ENCODE measurements at regions not wholly inside any gene's neighbourhood (a gene's known extent, or its start where the extent isn't known, plus 50 kb on each side); places are given as distances from the start of the nearest gene placed in this dataset.

DNA sequence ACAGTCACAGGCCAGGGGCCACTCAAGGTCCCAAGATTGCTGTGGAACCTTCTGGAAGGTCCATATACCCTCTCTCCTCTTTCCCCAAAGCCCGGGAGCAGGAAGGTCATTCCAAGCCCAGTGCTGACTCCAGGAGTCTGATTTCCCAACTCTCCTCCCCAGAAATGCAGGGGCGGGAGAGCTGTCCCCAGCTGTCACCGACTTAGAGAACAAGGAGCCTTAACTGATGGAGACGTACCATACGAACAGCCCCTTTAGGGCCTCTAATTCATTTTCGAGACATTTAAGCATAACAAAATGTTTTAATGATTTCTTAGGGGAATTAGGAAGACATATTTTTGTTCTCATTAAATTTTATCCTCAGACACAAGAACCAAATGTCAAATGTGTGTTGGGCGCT is 99.2 kb downstream of the PHETA1 start:
- H3K36me3 Mint-ChIP-seq (ENCODE audit: unreplicated experiment): peaks cover 5% of the 10 kb centered on the region
- peaks cover 2% of the 10 kb centered on the region for H3K27me3 Mint-ChIP-seq (ENCODE audit: unreplicated experiment)
- TF ChIP-seq, protein P1, sequence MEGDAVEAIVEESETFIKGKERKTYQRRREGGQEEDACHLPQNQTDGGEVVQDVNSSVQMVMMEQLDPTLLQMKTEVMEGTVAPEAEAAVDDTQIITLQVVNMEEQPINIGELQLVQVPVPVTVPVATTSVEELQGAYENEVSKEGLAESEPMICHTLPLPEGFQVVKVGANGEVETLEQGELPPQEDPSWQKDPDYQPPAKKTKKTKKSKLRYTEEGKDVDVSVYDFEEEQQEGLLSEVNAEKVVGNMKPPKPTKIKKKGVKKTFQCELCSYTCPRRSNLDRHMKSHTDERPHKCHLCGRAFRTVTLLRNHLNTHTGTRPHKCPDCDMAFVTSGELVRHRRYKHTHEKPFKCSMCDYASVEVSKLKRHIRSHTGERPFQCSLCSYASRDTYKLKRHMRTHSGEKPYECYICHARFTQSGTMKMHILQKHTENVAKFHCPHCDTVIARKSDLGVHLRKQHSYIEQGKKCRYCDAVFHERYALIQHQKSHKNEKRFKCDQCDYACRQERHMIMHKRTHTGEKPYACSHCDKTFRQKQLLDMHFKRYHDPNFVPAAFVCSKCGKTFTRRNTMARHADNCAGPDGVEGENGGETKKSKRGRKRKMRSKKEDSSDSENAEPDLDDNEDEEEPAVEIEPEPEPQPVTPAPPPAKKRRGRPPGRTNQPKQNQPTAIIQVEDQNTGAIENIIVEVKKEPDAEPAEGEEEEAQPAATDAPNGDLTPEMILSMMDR (IDR thresholded peaks at IDR 0.05; ENCODE audit: partially characterized antibody, unreplicated experiment): no peak
- no peak overlapping the region for H3K27ac Mint-ChIP-seq (ENCODE audit: unreplicated experiment)
- no peaks in the 10 kb centered on the region for H3K9me3 Mint-ChIP-seq (ENCODE audit: unreplicated experiment)
- no peak overlapping the region for H3K4me3 Mint-ChIP-seq (ENCODE audit: unreplicated experiment)
- DNase-seq: no peak
- H3K4me1 Mint-ChIP-seq (ENCODE audit: low read depth, unreplicated experiment): peaks cover 7% of the 10 kb centered on the region

DNA sequence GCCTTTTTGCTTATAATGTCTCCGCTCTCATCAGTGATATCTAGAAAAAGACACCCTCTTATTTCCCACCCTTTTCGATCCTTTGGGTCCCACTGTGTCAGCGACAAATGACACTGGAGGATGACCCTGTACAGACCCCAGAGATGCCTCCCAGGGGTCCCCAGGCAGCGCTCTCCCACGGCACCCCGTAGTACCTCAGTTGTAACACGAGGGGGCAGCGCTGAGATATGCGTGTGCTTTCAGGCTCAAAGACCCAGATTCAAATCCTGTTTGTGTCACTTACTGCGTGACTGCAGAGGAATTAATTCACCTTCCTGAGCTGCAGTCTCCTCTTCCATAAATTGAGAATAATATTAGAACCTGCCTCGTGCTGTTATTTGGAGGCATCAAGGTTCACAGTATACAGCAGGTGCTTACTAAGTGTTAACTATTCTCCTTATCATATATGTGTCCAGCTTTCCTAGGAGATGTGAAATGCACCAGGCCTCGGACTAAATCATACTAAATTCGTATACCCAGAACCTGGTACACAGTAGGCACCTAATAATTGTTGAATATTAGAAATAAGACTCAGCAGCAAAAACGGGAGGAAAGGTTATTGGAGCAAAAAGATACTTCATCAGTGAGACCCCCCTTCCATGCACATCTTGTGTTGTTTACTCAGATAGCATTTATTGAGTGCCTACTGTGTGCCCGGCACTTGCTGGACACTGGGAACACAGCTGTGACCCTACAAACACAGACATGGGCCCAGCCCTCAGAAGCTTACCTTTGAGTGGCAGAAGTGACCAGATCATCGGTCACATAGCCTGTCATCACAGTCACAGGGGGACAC is 99.9 kb downstream of the PHETA1 start:
- DNase-seq: no peak
- no peak overlapping the region for H3K4me3 Mint-ChIP-seq (ENCODE audit: unreplicated experiment)
- no peak overlapping the region for H3K27ac Mint-ChIP-seq (ENCODE audit: unreplicated experiment)
- H3K36me3 Mint-ChIP-seq (ENCODE audit: unreplicated experiment): peaks cover 5% of the 10 kb centered on the region
- no peaks in the 10 kb centered on the region for H3K9me3 Mint-ChIP-seq (ENCODE audit: unreplicated experiment)
- TF ChIP-seq, protein P1 (IDR thresholded peaks at IDR 0.05; ENCODE audit: partially characterized antibody, unreplicated experiment): peak; percentile 76
- H3K4me1 Mint-ChIP-seq (ENCODE audit: low read depth, unreplicated experiment): peaks cover 7% of the 10 kb centered on the region
- H3K27me3 Mint-ChIP-seq (ENCODE audit: unreplicated experiment): peaks cover 2% of the 10 kb centered on the region

DNA sequence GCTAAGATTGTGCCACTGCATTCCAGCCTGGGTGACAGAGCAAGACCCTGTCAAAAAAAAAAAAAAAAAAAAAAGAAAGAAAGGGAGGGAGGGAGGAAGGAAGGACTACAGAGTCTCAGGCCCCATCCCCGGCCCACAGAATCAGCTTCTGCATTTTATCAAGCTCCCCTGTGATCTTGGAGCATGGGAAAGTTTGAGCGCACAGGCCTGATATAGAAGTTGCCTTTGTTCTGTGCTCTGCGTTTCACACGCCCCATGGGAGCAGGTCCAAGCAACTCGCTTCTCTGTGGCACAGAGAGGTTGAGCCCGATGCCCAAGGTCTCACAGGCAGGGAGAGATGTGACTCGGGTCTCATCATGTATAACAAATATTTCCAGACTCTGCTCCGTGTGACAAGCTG is 101.8 kb downstream of the PHETA1 start:
- peaks cover 4% of the 10 kb centered on the region for H3K27me3 Mint-ChIP-seq (ENCODE audit: unreplicated experiment)
- peaks cover 7% of the 10 kb centered on the region for H3K4me1 Mint-ChIP-seq (ENCODE audit: low read depth, unreplicated experiment)
- no peak overlapping the region for H3K27ac Mint-ChIP-seq (ENCODE audit: unreplicated experiment)
- H3K9me3 Mint-ChIP-seq (ENCODE audit: unreplicated experiment): no peaks in the 10 kb centered on the region
- DNase-seq: no peak
- TF ChIP-seq, protein P1 (IDR thresholded peaks at IDR 0.05; ENCODE audit: partially characterized antibody, unreplicated experiment): no peak
- no peak overlapping the region for H3K4me3 Mint-ChIP-seq (ENCODE audit: unreplicated experiment)
- H3K36me3 Mint-ChIP-seq (ENCODE audit: unreplicated experiment): peaks cover 5% of the 10 kb centered on the region

DNA sequence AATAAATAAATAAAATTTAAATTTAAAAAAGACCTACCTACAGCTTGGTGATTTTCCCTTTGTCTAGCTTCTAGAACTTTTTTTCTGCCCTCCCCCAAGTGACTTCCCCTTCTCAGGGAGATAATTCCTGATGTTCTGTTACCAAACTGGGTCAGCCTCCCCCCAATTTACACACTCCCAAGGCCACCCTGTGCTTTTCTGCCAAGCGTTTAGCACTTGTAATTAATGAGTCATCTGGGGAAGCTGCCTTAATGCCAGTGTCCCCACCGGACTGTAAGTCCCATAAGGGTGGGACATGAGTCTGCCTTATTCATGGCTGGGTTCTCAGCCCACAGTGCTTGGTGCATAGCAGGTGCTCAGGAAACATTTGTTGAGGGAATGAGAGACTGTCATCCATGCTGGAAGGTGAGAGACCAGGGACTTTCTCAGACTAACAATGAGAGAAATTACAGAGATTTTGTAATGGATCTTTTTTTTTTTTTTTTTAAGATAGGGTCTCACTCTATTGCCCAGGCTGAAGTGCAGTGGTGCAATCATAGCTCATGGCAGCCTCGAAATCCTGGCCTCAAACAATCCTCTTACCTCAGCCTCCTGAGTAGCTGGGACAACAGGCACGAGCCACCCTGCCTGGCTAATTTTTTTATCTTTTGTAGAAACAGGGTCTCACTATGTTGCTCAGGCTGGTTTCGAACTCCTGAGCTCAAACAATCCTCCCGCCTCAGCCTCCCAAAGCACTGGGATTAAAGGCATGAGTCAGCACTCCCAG is 106.8 kb downstream of the PHETA1 start:
- peaks cover 3% of the 10 kb centered on the region for H3K9me3 Mint-ChIP-seq (ENCODE audit: unreplicated experiment)
- TF ChIP-seq, protein P1 (IDR thresholded peaks at IDR 0.05; ENCODE audit: partially characterized antibody, unreplicated experiment): no peak
- H3K27me3 Mint-ChIP-seq (ENCODE audit: unreplicated experiment): peaks cover 4% of the 10 kb centered on the region
- no peak overlapping the region for H3K27ac Mint-ChIP-seq (ENCODE audit: unreplicated experiment)
- H3K4me1 Mint-ChIP-seq (ENCODE audit: low read depth, unreplicated experiment): no peaks in the 10 kb centered on the region
- H3K4me3 Mint-ChIP-seq (ENCODE audit: unreplicated experiment): no peak overlapping the region
- no peaks in the 10 kb centered on the region for H3K36me3 Mint-ChIP-seq (ENCODE audit: unreplicated experiment)
- DNase-seq: no peak

DNA sequence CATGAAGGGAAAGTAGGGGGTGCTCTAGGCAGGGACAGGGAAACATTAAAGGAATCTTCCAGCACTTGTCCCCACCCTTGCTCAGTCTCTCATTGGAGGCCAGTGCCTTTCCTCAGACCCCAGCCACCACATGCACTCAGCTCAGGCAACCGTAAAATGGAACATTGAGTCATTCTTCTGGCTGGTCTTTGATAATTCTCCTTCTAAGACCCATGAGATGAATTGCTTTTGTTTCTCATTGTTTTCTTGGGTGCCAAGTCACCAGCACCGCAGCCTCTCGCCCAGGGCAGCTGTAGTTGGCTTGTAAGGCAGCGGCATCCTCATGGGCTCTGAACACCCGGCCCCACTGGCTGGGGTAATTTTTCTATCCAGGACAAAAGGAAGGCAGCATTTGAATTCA is 108.2 kb downstream of the PHETA1 start:
- Mint-ChIP-seq H3K9me3 (ENCODE audit: unreplicated experiment) (peaks cover 4% of the 10 kb centered on the region), H3K4me3 (ENCODE audit: unreplicated experiment) (no peak overlapping the region), H3K27me3 (ENCODE audit: unreplicated experiment) (peaks cover 4% of the 10 kb centered on the region), H3K27ac (ENCODE audit: unreplicated experiment) (no peak overlapping the region), H3K36me3 (ENCODE audit: unreplicated experiment) (no peaks in the 10 kb centered on the region), H3K4me1 (ENCODE audit: low read depth, unreplicated experiment) (no peaks in the 10 kb centered on the region)
- TF ChIP-seq, protein P1 (IDR thresholded peaks at IDR 0.05; ENCODE audit: partially characterized antibody, unreplicated experiment): no peak
- no peak for DNase-seq

Data from glutamatergic neuron (in vitro differentiated cells).